Endodermal cell (in vitro differentiated cells): ENCODE measurements at regions not wholly inside any gene's neighbourhood (a gene's known extent, or its start where the extent isn't known, plus 50 kb on each side); places are given as distances from the start of the nearest gene placed in this dataset.

Source experiments
- DNase-seq: peaks from one replicate; pipeline ENCODE4 v3.0.0-alpha.2; 2017
- H3K27ac ChIP-seq: 2 replicates; pipeline ENCODE4 v1.5.1; 2013; ENCODE audit warnings: mild to moderate bottlenecking, low read depth, low read length, moderate library complexity
- H3K27me3 ChIP-seq: 2 replicates; pipeline ENCODE4 v1.6.1; 2013; ENCODE audit warnings: mild to moderate bottlenecking, low read length, moderate library complexity; ENCODE audit not compliant: insufficient read depth, control insufficient read depth, poor library complexity, severe bottlenecking
- H3K36me3 ChIP-seq: 2 replicates; pipeline ENCODE4 v1.7.0; 2013; ENCODE audit warnings: mild to moderate bottlenecking, low read length, moderate library complexity; ENCODE audit not compliant: control insufficient read depth, insufficient read depth
- H3K4me1 ChIP-seq: one replicate; pipeline ENCODE4 v1.7.0; 2013; ENCODE audit warnings: low read length; ENCODE audit not compliant: control insufficient read depth, insufficient read depth
- H3K4me3 ChIP-seq: 2 replicates; pipeline ENCODE4 v1.5.1; 2013; ENCODE audit warnings: mild to moderate bottlenecking, low read length, moderate library complexity
- H3K9ac ChIP-seq: 2 replicates; pipeline ENCODE4 v1.6.1; 2013; ENCODE audit warnings: mild to moderate bottlenecking, low read length, moderate library complexity; ENCODE audit not compliant: poor library complexity, severe bottlenecking; ENCODE audit errors: extremely low read depth
- H3K9me3 ChIP-seq: 2 replicates; pipeline ENCODE4 v1.6.1; 2013; ENCODE audit warnings: mild to moderate bottlenecking, low read length, moderate library complexity; ENCODE audit not compliant: control insufficient read depth
- H3K27ac Mint-ChIP-seq: 2 replicates; pipeline ENCODE4 v1.8.0; 2020; ENCODE audit warnings: mixed read lengths
- H3K27me3 Mint-ChIP-seq: 2 replicates; pipeline ENCODE4 v1.8.0; 2021; ENCODE audit warnings: mild to moderate bottlenecking, mixed read lengths; ENCODE audit not compliant: insufficient read depth
- H3K36me3 Mint-ChIP-seq: 2 replicates; pipeline ENCODE4 v1.8.0; 2020; ENCODE audit warnings: low read depth, mixed read lengths
- H3K4me1 Mint-ChIP-seq: 2 replicates; pipeline ENCODE4 v1.8.0; 2020; ENCODE audit warnings: mixed read lengths
- H3K4me3 Mint-ChIP-seq: 2 replicates; pipeline ENCODE4 v1.8.0; 2020; ENCODE audit warnings: mild to moderate bottlenecking, moderate library complexity, mixed read lengths
- H3K9me3 Mint-ChIP-seq: 2 replicates; pipeline ENCODE4 v1.8.0; 2020; ENCODE audit warnings: mild to moderate bottlenecking, mixed read lengths
- WGBS, 2 experiments: methylation state at CpG; one replicate each; pipeline versions ENCODE4 v1.1.5 to v1.1.7; 2013; ENCODE audit warnings: missing lambda C conversion rate in 2 of 2, mixed read lengths in 1 of 2; ENCODE audit not compliant: insufficient coverage in 1 of 2, insufficient read length in 1 of 2; 5-methylcytosine and 5-hydroxymethylcytosine counted together
- TF ChIP-seq, protein P1 (sequence below): fragments of 200-600 bp; sonication (generic); conservative IDR thresholded peaks from 2 replicates; pipeline ENCODE4 v1.5.0; 2021; ENCODE audit warnings: antibody characterized with exemption, mild to moderate bottlenecking

DNA sequence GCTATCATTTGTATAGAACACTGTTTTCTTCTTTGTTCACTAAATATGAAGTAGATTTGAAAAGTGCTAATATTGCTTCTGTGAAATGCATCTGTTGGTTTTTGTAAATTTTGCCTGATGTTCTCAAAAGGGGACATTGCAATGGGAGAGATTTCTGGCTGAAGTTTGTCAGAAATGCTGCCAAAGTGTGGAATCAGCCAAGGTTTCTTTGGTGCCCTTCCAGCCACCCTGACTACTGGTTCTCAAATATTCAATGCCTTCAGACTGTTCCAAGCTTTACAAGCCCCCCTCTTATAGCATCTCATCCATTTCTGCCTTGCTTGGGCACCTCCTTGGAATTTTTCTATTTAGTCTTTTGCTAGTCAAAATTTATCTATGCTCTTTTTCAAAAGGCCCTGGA, 60.6 kb upstream of the TMLHE start:
- Mint-ChIP-seq H3K27me3 (no peaks in the 10 kb centered on the region), H3K4me3 (no peak overlapping the region), H3K4me1 (no peaks in the 10 kb centered on the region), H3K9me3 (peaks cover 39% of the 10 kb centered on the region), H3K36me3 (no peaks in the 10 kb centered on the region), H3K27ac (no peak overlapping the region)
- H3K4me1 ChIP-seq: no peaks in the 10 kb centered on the region
- H3K9me3 ChIP-seq: no peaks in the 10 kb centered on the region
- no peak for DNase-seq
- H3K36me3 ChIP-seq: no peaks in the 10 kb centered on the region
- no peak overlapping the region for H3K27ac ChIP-seq
- H3K4me3 ChIP-seq: no peak overlapping the region
- TF ChIP-seq, protein P1, sequence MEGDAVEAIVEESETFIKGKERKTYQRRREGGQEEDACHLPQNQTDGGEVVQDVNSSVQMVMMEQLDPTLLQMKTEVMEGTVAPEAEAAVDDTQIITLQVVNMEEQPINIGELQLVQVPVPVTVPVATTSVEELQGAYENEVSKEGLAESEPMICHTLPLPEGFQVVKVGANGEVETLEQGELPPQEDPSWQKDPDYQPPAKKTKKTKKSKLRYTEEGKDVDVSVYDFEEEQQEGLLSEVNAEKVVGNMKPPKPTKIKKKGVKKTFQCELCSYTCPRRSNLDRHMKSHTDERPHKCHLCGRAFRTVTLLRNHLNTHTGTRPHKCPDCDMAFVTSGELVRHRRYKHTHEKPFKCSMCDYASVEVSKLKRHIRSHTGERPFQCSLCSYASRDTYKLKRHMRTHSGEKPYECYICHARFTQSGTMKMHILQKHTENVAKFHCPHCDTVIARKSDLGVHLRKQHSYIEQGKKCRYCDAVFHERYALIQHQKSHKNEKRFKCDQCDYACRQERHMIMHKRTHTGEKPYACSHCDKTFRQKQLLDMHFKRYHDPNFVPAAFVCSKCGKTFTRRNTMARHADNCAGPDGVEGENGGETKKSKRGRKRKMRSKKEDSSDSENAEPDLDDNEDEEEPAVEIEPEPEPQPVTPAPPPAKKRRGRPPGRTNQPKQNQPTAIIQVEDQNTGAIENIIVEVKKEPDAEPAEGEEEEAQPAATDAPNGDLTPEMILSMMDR: no peak
- H3K9ac ChIP-seq: no peak overlapping the region
- no peaks in the 10 kb centered on the region for H3K27me3 ChIP-seq

DNA sequence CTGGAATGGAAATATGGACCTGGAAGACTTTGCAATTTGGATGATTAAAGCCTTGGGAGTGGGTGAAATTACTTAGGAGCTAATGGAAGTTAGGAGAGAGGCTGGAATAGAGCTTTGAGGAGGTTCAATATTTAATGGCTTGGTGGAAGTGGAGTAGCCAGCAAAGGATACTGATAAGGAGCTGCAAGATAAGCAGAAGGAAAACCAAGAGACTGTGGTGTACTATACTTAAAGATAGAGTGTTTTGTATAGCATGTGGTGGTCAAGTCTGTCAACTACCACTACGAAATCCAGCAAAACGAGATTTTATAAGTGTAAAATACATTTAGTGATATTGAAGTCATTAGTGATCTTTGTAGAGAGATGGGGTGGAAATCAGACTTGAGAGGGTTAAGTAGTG, 54.0 kb upstream of the TMLHE start:
- WGBS, 2 experiments: 97% methylated on average over 2 of the region's 2 CpGs; no CpG with 5 or more reads in 1 of the 2 experiments
- H3K9me3 Mint-ChIP-seq: peaks cover 36% of the 10 kb centered on the region

More for the DNA sequence above, 54.0 kb upstream of the TMLHE start:
- Histone ChIP-seq H3K27me3 (no peaks in the 10 kb centered on the region), H3K36me3 (no peaks in the 10 kb centered on the region), H3K9me3 (peaks cover 5% of the 10 kb centered on the region), H3K27ac (no peak overlapping the region), H3K4me1 (no peaks in the 10 kb centered on the region), H3K9ac (no peak overlapping the region), H3K4me3 (no peak overlapping the region)
- TF ChIP-seq, protein P1: no peak
- no peak for DNase-seq
- no peaks in the 10 kb centered on the region for H3K27me3 Mint-ChIP-seq
- no peaks in the 10 kb centered on the region for H3K36me3 Mint-ChIP-seq
- H3K27ac Mint-ChIP-seq: no peak overlapping the region
- H3K4me1 Mint-ChIP-seq: peaks cover 4% of the 10 kb centered on the region
- H3K4me3 Mint-ChIP-seq: no peak overlapping the region
